ENCODE measurements at regions not wholly inside any gene's neighbourhood (a gene's known extent, or its start where the extent isn't known, plus 50 kb on each side); places are given as distances from the start of the nearest gene placed in this dataset.

GRCh38 chr13:64069892-64070291 lies 2654.2 kb upstream of the PCDH20 start:
- no peaks in the 10 kb centered on the region for H3K27me3 ChIP-seq (replicated peaks; ENCODE audit: control insufficient read depth, insufficient read depth, low read length, poor library complexity, severe bottlenecking)
- no peak overlapping the region for H3K4me3 ChIP-seq (ENCODE audit: insufficient read depth, low read depth, low read length, poor library complexity, severe bottlenecking)
- no peaks in the 10 kb centered on the region for H3K36me3 ChIP-seq (ENCODE audit: control insufficient read depth, insufficient read depth, low read length)
- H3K27ac ChIP-seq (ENCODE audit: insufficient read depth, low read length, poor library complexity, severe bottlenecking), result no peak overlapping the region
- H3K9me3 ChIP-seq (ENCODE audit: control insufficient read depth, low read length), result no peaks in the 10 kb centered on the region
- DNase-seq, result no peak
- no peaks in the 10 kb centered on the region for H3K4me1 ChIP-seq (ENCODE audit: control insufficient read depth, insufficient read depth, low read length, poor library complexity, severe bottlenecking)

DNA sequence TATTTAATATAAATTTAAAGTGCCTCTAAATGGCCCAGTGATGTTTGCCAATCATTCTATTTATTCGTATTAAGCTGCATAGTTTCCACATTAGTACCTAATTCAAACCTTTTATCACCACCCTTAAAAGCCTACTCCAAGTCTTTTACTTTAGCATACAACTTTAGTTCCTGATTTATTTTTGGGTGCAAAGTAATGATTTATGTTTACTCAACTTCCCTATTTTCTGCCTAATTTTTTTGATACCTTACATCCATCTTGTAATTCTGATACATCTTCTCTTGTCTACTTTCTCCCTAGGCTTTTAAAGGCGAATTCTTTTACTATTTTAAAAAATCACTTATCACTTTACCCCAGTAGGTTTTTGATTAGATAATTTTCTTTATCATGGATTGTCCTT lies 2651.1 kb upstream of the PCDH20 start:
- Histone ChIP-seq H3K27ac (ENCODE audit: insufficient read depth, low read length, poor library complexity, severe bottlenecking) (no peak overlapping the region), H3K4me1 (ENCODE audit: control insufficient read depth, insufficient read depth, low read length, poor library complexity, severe bottlenecking) (no peaks in the 10 kb centered on the region), H3K9me3 (ENCODE audit: control insufficient read depth, low read length) (no peaks in the 10 kb centered on the region), H3K4me3 (ENCODE audit: insufficient read depth, low read depth, low read length, poor library complexity, severe bottlenecking) (no peak overlapping the region), H3K36me3 (ENCODE audit: control insufficient read depth, insufficient read depth, low read length) (no peaks in the 10 kb centered on the region), H3K27me3 (replicated peaks; ENCODE audit: control insufficient read depth, insufficient read depth, low read length, poor library complexity, severe bottlenecking) (no peaks in the 10 kb centered on the region)
- no peak for DNase-seq

GRCh38 chr13:64061649-64062048 lies 2646.0 kb upstream of the PCDH20 start:
- Histone ChIP-seq H3K36me3 (ENCODE audit: control insufficient read depth, insufficient read depth, low read length) (no peaks in the 10 kb centered on the region), H3K27ac (ENCODE audit: insufficient read depth, low read length, poor library complexity, severe bottlenecking) (no peak overlapping the region), H3K4me1 (ENCODE audit: control insufficient read depth, insufficient read depth, low read length, poor library complexity, severe bottlenecking) (no peaks in the 10 kb centered on the region), H3K4me3 (ENCODE audit: insufficient read depth, low read depth, low read length, poor library complexity, severe bottlenecking) (no peak overlapping the region), H3K9me3 (ENCODE audit: control insufficient read depth, low read length) (no peaks in the 10 kb centered on the region), H3K27me3 (replicated peaks; ENCODE audit: control insufficient read depth, insufficient read depth, low read length, poor library complexity, severe bottlenecking) (no peaks in the 10 kb centered on the region)
- DNase-seq, result no peak

- H3K27ac ChIP-seq (ENCODE audit: insufficient read depth, low read length, poor library complexity, severe bottlenecking), result no peak overlapping the region
- DNase-seq, result no peak
- no peaks in the 10 kb centered on the region for H3K27me3 ChIP-seq (replicated peaks; ENCODE audit: control insufficient read depth, insufficient read depth, low read length, poor library complexity, severe bottlenecking)
- no peaks in the 10 kb centered on the region for H3K36me3 ChIP-seq (ENCODE audit: control insufficient read depth, insufficient read depth, low read length)
- no peaks in the 10 kb centered on the region for H3K4me1 ChIP-seq (ENCODE audit: control insufficient read depth, insufficient read depth, low read length, poor library complexity, severe bottlenecking)
- H3K9me3 ChIP-seq (ENCODE audit: control insufficient read depth, low read length), result peaks cover 4% of the 10 kb centered on the region
- H3K4me3 ChIP-seq (ENCODE audit: insufficient read depth, low read depth, low read length, poor library complexity, severe bottlenecking), result no peak overlapping the region
Measured at GRCh38 chr13:64057372-64058020, 2641.8 kb upstream of the PCDH20 start.

GRCh38 chr13:64054321-64054720 lies 2638.7 kb upstream of the PCDH20 start:
- Histone ChIP-seq H3K9me3 (ENCODE audit: control insufficient read depth, low read length) (peaks cover 4% of the 10 kb centered on the region), H3K27ac (ENCODE audit: insufficient read depth, low read length, poor library complexity, severe bottlenecking) (no peak overlapping the region), H3K27me3 (replicated peaks; ENCODE audit: control insufficient read depth, insufficient read depth, low read length, poor library complexity, severe bottlenecking) (no peaks in the 10 kb centered on the region), H3K4me3 (ENCODE audit: insufficient read depth, low read depth, low read length, poor library complexity, severe bottlenecking) (no peak overlapping the region), H3K4me1 (ENCODE audit: control insufficient read depth, insufficient read depth, low read length, poor library complexity, severe bottlenecking) (no peaks in the 10 kb centered on the region), H3K36me3 (ENCODE audit: control insufficient read depth, insufficient read depth, low read length) (no peaks in the 10 kb centered on the region)
- DNase-seq, result no peak

- Histone ChIP-seq H3K9me3 (ENCODE audit: control insufficient read depth, low read length) (peaks cover 4% of the 10 kb centered on the region), H3K36me3 (ENCODE audit: control insufficient read depth, insufficient read depth, low read length) (no peaks in the 10 kb centered on the region), H3K4me3 (ENCODE audit: insufficient read depth, low read depth, low read length, poor library complexity, severe bottlenecking) (no peak overlapping the region), H3K4me1 (ENCODE audit: control insufficient read depth, insufficient read depth, low read length, poor library complexity, severe bottlenecking) (no peaks in the 10 kb centered on the region), H3K27ac (ENCODE audit: insufficient read depth, low read length, poor library complexity, severe bottlenecking) (no peak overlapping the region), H3K27me3 (replicated peaks; ENCODE audit: control insufficient read depth, insufficient read depth, low read length, poor library complexity, severe bottlenecking) (no peaks in the 10 kb centered on the region)
- DNase-seq, result no peak
Measured at GRCh38 chr13:64052521-64052920, 2636.9 kb upstream of the PCDH20 start.

GRCh38 chr13:64051278-64051677 lies 2635.6 kb upstream of the PCDH20 start:
- no peaks in the 10 kb centered on the region for H3K4me1 ChIP-seq (ENCODE audit: control insufficient read depth, insufficient read depth, low read length, poor library complexity, severe bottlenecking)
- H3K36me3 ChIP-seq (ENCODE audit: control insufficient read depth, insufficient read depth, low read length), result no peaks in the 10 kb centered on the region
- H3K9me3 ChIP-seq (ENCODE audit: control insufficient read depth, low read length), result peaks cover 4% of the 10 kb centered on the region
- no peak overlapping the region for H3K4me3 ChIP-seq (ENCODE audit: insufficient read depth, low read depth, low read length, poor library complexity, severe bottlenecking)
- DNase-seq, result no peak
- no peak overlapping the region for H3K27ac ChIP-seq (ENCODE audit: insufficient read depth, low read length, poor library complexity, severe bottlenecking)
- H3K27me3 ChIP-seq (replicated peaks; ENCODE audit: control insufficient read depth, insufficient read depth, low read length, poor library complexity, severe bottlenecking), result no peaks in the 10 kb centered on the region

DNA sequence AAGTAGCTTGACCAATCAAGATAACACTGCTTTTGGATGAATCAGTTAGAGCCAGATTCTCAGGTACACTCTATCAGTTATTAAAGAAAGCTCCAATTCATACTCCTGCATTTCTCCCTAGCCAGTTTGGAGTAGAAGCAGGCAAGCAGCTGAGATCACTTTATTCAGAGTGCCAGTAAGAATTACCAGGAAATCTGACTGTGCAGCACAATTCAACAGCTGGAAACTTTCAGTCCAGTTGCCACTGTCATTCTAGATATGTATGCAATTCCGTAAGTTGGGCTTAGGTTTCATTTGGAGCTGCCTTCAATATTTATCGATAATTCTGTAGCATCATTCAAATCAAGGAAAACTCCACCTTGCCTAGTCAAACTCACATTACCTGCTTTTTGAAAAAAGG lies 2625.6 kb upstream of the PCDH20 start:
- H3K4me3 ChIP-seq (ENCODE audit: insufficient read depth, low read depth, low read length, poor library complexity, severe bottlenecking), result no peak overlapping the region
- H3K4me1 ChIP-seq (ENCODE audit: control insufficient read depth, insufficient read depth, low read length, poor library complexity, severe bottlenecking), result no peaks in the 10 kb centered on the region
- H3K36me3 ChIP-seq (ENCODE audit: control insufficient read depth, insufficient read depth, low read length), result no peaks in the 10 kb centered on the region
- no peak overlapping the region for H3K27ac ChIP-seq (ENCODE audit: insufficient read depth, low read length, poor library complexity, severe bottlenecking)
- H3K9me3 ChIP-seq (ENCODE audit: control insufficient read depth, low read length), result no peaks in the 10 kb centered on the region
- no peaks in the 10 kb centered on the region for H3K27me3 ChIP-seq (replicated peaks; ENCODE audit: control insufficient read depth, insufficient read depth, low read length, poor library complexity, severe bottlenecking)
- no peak for DNase-seq

DNA sequence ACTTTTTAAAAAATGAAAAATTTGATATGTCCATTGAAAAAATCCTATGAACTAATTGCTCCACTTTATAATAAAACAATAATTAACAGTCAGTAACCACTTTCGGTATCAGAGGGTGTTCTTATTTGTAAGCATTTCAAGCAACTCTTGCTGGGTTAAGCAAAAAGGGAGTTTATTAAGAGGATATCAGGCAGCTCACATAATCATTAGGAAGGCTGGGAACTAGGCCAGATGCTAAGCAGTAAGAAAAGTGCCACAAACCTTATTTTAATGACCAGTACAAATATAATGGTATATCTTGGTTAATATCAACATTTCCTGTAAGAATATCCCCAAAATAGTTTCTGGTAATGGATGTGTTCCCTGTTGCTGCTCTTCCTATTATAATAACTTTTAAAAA lies 2618.3 kb upstream of the PCDH20 start:
- H3K36me3 ChIP-seq (ENCODE audit: control insufficient read depth, insufficient read depth, low read length), result no peaks in the 10 kb centered on the region
- no peak overlapping the region for H3K4me3 ChIP-seq (ENCODE audit: insufficient read depth, low read depth, low read length, poor library complexity, severe bottlenecking)
- H3K9me3 ChIP-seq (ENCODE audit: control insufficient read depth, low read length), result no peaks in the 10 kb centered on the region
- no peak overlapping the region for H3K27ac ChIP-seq (ENCODE audit: insufficient read depth, low read length, poor library complexity, severe bottlenecking)
- H3K27me3 ChIP-seq (replicated peaks; ENCODE audit: control insufficient read depth, insufficient read depth, low read length, poor library complexity, severe bottlenecking), result no peaks in the 10 kb centered on the region
- no peak for DNase-seq
- H3K4me1 ChIP-seq (ENCODE audit: control insufficient read depth, insufficient read depth, low read length, poor library complexity, severe bottlenecking), result no peaks in the 10 kb centered on the region

GRCh38 chr13:64029343-64030093 lies 2613.9 kb upstream of the PCDH20 start:
- Histone ChIP-seq H3K4me3 (ENCODE audit: insufficient read depth, low read depth, low read length, poor library complexity, severe bottlenecking) (no peak overlapping the region), H3K27me3 (replicated peaks; ENCODE audit: control insufficient read depth, insufficient read depth, low read length, poor library complexity, severe bottlenecking) (no peaks in the 10 kb centered on the region), H3K9me3 (ENCODE audit: control insufficient read depth, low read length) (no peaks in the 10 kb centered on the region), H3K36me3 (ENCODE audit: control insufficient read depth, insufficient read depth, low read length) (no peaks in the 10 kb centered on the region), H3K27ac (ENCODE audit: insufficient read depth, low read length, poor library complexity, severe bottlenecking) (no peak overlapping the region), H3K4me1 (ENCODE audit: control insufficient read depth, insufficient read depth, low read length, poor library complexity, severe bottlenecking) (no peaks in the 10 kb centered on the region)
- no peak for DNase-seq

All from effector memory CD4-positive, alpha-beta T cell (primary cell).